ENCODE measurements at regions not wholly inside any gene's neighbourhood (a gene's known extent, or its start where the extent isn't known, plus 50 kb on each side); places are given as distances from the start of the nearest gene placed in this dataset.

DNA sequence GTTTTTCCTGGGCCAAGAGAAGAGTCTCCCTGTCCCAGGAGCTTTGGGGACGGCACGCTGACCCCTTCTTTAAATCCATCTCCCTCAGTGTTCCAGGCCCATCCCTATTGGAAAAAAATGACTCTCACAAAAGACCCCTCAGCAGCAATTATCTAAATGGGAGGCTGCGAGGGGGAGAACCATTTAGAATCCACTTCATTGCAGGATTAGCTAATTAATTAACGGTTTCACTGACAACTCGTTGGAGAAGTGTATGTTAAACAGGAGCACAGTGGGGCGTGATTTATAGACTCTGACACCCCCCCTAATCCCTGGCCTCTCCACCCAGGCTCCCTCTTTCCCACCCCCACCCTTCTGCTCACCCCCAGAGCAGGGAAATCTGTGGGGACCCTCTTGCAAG, 162.8 kb upstream of the LHX5 start:
- Histone ChIP-seq H3K27ac (ENCODE audit: low read depth, low read length) (no peak overlapping the region), H3K27me3 (ENCODE audit: control insufficient read depth in 3 of 3, insufficient read depth in 3 of 3, low read length in 3 of 3) (peaks cover 13 to 19% (median 13%) of the 10 kb centered on the region in 3 donors), H3K36me3 (ENCODE audit: control insufficient read depth in 3 of 3, insufficient read depth in 3 of 3, low read length in 3 of 3) (no peaks in the 10 kb centered on the region), H3K9me3 (ENCODE audit: control insufficient read depth in 3 of 3, low read length in 3 of 3) (peaks cover 3 to 11% (median 7%) of the 10 kb centered on the region in 3 donors), H3K9ac (ENCODE audit: low read depth in 1 of 3, low read length in 3 of 3) (no peak overlapping the region), H3K4me3 (ENCODE audit: low read length in 3 of 3) (no peak overlapping the region), H3K4me1 (ENCODE audit: control insufficient read depth in 3 of 3, insufficient read depth in 3 of 3, low read length in 3 of 3) (no peaks in the 10 kb centered on the region)

DNA sequence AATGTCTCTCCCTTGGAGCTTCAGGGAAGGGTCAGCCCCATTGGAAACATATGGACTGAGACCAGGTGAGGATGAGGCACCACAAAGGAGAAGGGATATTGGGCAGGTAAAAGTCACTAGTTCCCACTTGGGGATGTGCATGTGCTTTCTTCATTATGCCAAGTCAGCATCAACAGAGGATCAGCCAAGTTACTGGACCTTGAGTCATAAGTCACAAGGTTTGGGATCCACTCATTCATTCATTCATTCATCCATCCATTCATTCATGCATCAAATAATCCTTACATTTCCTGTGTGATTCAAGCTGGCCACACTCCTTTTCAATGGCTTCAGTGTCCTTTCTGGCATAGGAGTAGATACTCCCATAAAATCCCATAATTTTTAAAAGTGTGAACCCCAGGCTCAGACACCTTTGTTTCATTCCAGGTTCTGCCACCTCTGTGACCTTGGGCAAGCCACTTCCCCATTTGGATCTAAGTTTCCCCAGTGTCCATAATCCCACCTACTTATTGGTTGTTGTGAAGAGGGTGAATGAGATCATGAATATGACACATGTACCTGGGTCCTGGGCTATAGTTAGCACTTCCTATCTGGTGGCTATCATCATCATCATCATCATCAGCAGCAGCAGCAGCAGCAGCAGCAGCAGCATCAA, 162.1 kb upstream of the LHX5 start:
- Histone ChIP-seq H3K36me3 (ENCODE audit: control insufficient read depth in 3 of 3, insufficient read depth in 3 of 3, low read length in 3 of 3) (no peaks in the 10 kb centered on the region), H3K4me3 (ENCODE audit: low read length in 3 of 3) (no peak overlapping the region), H3K9ac (ENCODE audit: low read depth in 1 of 3, low read length in 3 of 3) (no peak overlapping the region), H3K27ac (ENCODE audit: low read depth, low read length) (no peak overlapping the region), H3K4me1 (ENCODE audit: control insufficient read depth in 3 of 3, insufficient read depth in 3 of 3, low read length in 3 of 3) (no peaks in the 10 kb centered on the region), H3K9me3 (ENCODE audit: control insufficient read depth in 3 of 3, low read length in 3 of 3) (peaks cover 3 to 13% (median 7%) of the 10 kb centered on the region in 3 donors), H3K27me3 (ENCODE audit: control insufficient read depth in 3 of 3, insufficient read depth in 3 of 3, low read length in 3 of 3) (peaks cover 6 to 13% (median 9%) of the 10 kb centered on the region in 3 donors)

DNA sequence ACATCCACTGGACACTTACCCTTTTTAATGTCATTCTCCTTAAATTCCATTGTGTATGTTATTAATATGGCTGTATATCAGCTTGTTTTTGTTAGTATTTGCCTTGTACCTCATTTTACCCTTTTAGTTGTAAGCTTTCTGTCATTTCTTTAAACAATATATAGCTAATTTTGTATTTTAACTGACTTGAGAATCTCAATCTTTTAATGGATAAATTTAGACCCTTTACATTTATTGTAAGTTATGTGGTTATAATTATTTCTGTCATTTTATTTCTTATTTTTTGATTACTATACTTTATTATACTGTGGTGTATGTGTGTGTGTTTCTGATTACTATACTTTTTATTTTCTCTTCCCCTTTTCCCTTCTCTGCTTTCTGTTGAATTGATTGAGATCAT, 159.0 kb upstream of the LHX5 start:
- Histone ChIP-seq H3K4me3 (ENCODE audit: low read length in 3 of 3) (no peak overlapping the region), H3K27me3 (ENCODE audit: control insufficient read depth in 3 of 3, insufficient read depth in 3 of 3, low read length in 3 of 3) (peaks cover 0 to 6% (median 0%) of the 10 kb centered on the region in 3 donors), H3K9me3 (ENCODE audit: control insufficient read depth in 3 of 3, low read length in 3 of 3) (peaks cover 6 to 13% (median 11%) of the 10 kb centered on the region in 3 donors), H3K36me3 (ENCODE audit: control insufficient read depth in 3 of 3, insufficient read depth in 3 of 3, low read length in 3 of 3) (no peaks in the 10 kb centered on the region), H3K27ac (ENCODE audit: low read depth, low read length) (no peak overlapping the region), H3K4me1 (ENCODE audit: control insufficient read depth in 3 of 3, insufficient read depth in 3 of 3, low read length in 3 of 3) (no peaks in the 10 kb centered on the region), H3K9ac (ENCODE audit: low read depth in 1 of 3, low read length in 3 of 3) (no peak overlapping the region)

DNA sequence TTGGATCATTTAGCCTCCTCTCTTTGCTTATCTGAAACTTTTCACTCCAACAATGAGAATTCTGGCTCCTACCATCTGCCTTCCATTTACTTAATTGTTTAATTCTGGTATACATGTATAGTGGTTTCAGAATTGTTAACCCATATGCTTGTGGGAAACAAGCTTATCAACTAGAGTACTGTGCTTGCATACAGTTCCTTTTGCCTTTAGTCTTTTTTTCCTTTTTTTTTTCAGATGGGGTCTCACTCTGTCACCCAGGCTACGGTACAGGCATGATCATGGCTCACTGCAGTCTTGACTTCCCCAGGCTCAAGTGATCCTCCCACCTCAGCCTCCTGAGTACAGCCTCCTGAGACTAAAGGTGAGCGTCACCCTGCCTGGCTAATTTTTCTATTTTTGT, 153.8 kb upstream of the LHX5 start:
- H3K4me1 ChIP-seq (ENCODE audit: control insufficient read depth in 3 of 3, insufficient read depth in 3 of 3, low read length in 3 of 3), result no peaks in the 10 kb centered on the region
- H3K27me3 ChIP-seq (ENCODE audit: control insufficient read depth in 3 of 3, insufficient read depth in 3 of 3, low read length in 3 of 3), result peaks cover 0 to 3% (median 0%) of the 10 kb centered on the region in 3 donors
- peaks cover 6 to 15% (median 8%) of the 10 kb centered on the region in 3 donors for H3K9me3 ChIP-seq (ENCODE audit: control insufficient read depth in 3 of 3, low read length in 3 of 3)
- H3K36me3 ChIP-seq (ENCODE audit: control insufficient read depth in 3 of 3, insufficient read depth in 3 of 3, low read length in 3 of 3), result no peaks in the 10 kb centered on the region
- no peak overlapping the region for H3K27ac ChIP-seq (ENCODE audit: low read depth, low read length)
- H3K4me3 ChIP-seq (ENCODE audit: low read length in 3 of 3), result no peak overlapping the region
- H3K9ac ChIP-seq (ENCODE audit: low read depth in 1 of 3, low read length in 3 of 3), result no peak overlapping the region

DNA sequence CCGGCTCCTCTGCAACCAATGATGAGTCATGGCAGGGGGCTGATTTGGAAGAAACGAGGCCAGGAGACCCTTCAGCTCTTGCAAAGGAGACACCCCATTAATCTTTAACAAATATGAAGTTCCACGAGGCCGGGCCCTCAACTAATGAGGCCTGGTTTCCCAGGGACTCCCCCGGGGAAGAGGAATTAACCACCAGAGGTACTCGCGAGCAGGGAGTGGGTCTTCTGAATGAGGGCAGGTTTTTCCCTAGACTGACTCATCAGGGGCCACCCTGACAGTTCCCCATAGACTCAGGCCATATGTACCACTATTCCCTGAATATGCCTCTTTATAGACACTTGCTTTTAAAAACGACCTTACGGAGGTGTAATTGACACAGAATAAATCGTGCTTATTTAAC, 150.7 kb upstream of the LHX5 start:
- no peaks in the 10 kb centered on the region for H3K4me1 ChIP-seq (ENCODE audit: control insufficient read depth in 3 of 3, insufficient read depth in 3 of 3, low read length in 3 of 3)
- no peak overlapping the region for H3K4me3 ChIP-seq (ENCODE audit: low read length in 3 of 3)
- no peak overlapping the region for H3K27ac ChIP-seq (ENCODE audit: low read depth, low read length)
- H3K9me3 ChIP-seq (ENCODE audit: control insufficient read depth in 3 of 3, low read length in 3 of 3), result peaks cover 2 to 6% (median 3%) of the 10 kb centered on the region in 3 donors
- H3K36me3 ChIP-seq (ENCODE audit: control insufficient read depth in 3 of 3, insufficient read depth in 3 of 3, low read length in 3 of 3), result no peaks in the 10 kb centered on the region
- H3K9ac ChIP-seq (ENCODE audit: low read depth in 1 of 3, low read length in 3 of 3), result no peak overlapping the region
- peaks cover 0 to 3% (median 0%) of the 10 kb centered on the region in 3 donors for H3K27me3 ChIP-seq (ENCODE audit: control insufficient read depth in 3 of 3, insufficient read depth in 3 of 3, low read length in 3 of 3)

DNA sequence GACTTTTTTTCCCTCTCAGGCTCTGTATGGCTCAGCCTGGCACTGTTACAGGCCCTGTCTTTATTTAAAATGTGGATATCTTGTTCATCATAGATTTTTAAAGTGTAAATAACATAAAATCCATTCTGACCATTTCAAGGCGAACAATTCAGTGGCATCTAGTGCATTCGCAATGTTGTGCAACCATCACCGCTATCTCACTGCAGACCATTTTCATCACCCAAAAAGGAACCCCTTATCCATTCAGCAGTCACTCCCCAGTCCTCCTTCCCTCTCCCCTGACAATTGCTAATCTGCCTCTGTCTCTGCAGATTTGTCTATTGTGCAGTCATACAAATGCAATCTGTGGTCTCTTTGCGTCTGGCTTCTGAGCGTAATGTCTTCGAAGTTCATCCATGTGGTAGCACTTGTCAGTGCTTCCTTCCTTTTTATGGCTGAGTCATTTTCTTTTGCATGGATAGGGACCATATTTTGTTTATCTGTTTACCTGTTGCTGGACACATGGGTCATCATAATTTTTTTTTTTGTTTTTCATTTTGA, 148.8 kb upstream of the LHX5 start:
- Histone ChIP-seq H3K4me3 (ENCODE audit: low read length in 3 of 3) (no peak overlapping the region), H3K27me3 (ENCODE audit: control insufficient read depth in 3 of 3, insufficient read depth in 3 of 3, low read length in 3 of 3) (peaks cover 0 to 5% (median 3%) of the 10 kb centered on the region in 3 donors), H3K36me3 (ENCODE audit: control insufficient read depth in 3 of 3, insufficient read depth in 3 of 3, low read length in 3 of 3) (no peaks in the 10 kb centered on the region), H3K4me1 (ENCODE audit: control insufficient read depth in 3 of 3, insufficient read depth in 3 of 3, low read length in 3 of 3) (no peaks in the 10 kb centered on the region), H3K9ac (ENCODE audit: low read depth in 1 of 3, low read length in 3 of 3) (no peak overlapping the region), H3K27ac (ENCODE audit: low read depth, low read length) (no peak overlapping the region), H3K9me3 (ENCODE audit: control insufficient read depth in 3 of 3, low read length in 3 of 3) (peaks cover 0 to 2% (median 1%) of the 10 kb centered on the region in 3 donors)

DNA sequence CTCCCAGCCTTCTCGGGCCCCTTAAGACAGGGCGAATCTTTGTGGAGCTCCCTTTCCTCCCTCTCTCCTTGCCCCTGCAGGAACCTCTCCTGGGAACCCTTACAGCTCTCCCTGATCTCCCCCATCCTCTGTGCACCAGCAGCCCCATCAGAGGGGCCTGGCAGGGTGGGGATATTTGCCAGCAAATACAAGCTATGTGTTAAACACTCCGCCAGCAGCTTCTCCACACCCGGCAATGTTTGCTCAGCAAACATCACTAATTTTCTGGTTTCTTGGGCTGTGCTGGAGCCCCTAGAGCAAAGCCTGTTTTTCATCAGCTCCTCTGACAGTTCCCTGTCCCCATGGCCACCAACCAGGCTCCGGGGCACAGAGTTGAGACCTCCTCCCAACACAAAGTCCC, 147.5 kb upstream of the LHX5 start:
- Histone ChIP-seq H3K9me3 (ENCODE audit: control insufficient read depth in 3 of 3, low read length in 3 of 3) (no peaks in the 10 kb centered on the region), H3K27me3 (ENCODE audit: control insufficient read depth in 3 of 3, insufficient read depth in 3 of 3, low read length in 3 of 3) (peaks cover 1 to 9% (median 3%) of the 10 kb centered on the region in 3 donors), H3K9ac (ENCODE audit: low read depth in 1 of 3, low read length in 3 of 3) (no peak overlapping the region), H3K4me3 (ENCODE audit: low read length in 3 of 3) (no peak overlapping the region), H3K4me1 (ENCODE audit: control insufficient read depth in 3 of 3, insufficient read depth in 3 of 3, low read length in 3 of 3) (no peaks in the 10 kb centered on the region), H3K27ac (ENCODE audit: low read depth, low read length) (no peak overlapping the region), H3K36me3 (ENCODE audit: control insufficient read depth in 3 of 3, insufficient read depth in 3 of 3, low read length in 3 of 3) (no peaks in the 10 kb centered on the region)

DNA sequence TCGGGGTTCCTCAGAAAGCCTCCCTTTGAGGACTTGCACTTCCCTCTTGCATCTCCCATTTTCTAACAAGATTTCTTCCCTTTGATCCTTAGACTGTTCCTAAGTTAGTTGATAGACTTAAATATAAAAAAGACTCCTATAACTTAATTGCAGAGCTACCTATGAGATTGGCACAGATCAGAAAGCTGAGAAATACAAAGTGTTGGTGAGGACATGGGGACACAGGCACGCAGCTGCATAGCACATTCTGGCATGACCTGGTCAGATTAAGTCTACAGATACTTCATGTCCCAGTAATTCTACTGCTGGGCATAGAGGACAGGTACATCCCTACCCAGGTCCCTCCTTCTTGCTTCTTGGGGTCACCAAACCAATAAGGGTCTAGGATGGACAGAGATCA, 141.7 kb upstream of the LHX5 start:
- no peaks in the 10 kb centered on the region for H3K36me3 ChIP-seq (ENCODE audit: control insufficient read depth in 3 of 3, insufficient read depth in 3 of 3, low read length in 3 of 3)
- H3K27ac ChIP-seq (ENCODE audit: low read depth, low read length), result no peak overlapping the region
- H3K9ac ChIP-seq (ENCODE audit: low read depth in 1 of 3, low read length in 3 of 3), result no peak overlapping the region
- H3K4me1 ChIP-seq (ENCODE audit: control insufficient read depth in 3 of 3, insufficient read depth in 3 of 3, low read length in 3 of 3), result no peaks in the 10 kb centered on the region
- no peak overlapping the region for H3K4me3 ChIP-seq (ENCODE audit: low read length in 3 of 3)
- H3K27me3 ChIP-seq (ENCODE audit: control insufficient read depth in 3 of 3, insufficient read depth in 3 of 3, low read length in 3 of 3), result peaks cover 32 to 37% (median 33%) of the 10 kb centered on the region in 3 donors
- H3K9me3 ChIP-seq (ENCODE audit: control insufficient read depth in 3 of 3, low read length in 3 of 3), result no peaks in the 10 kb centered on the region

DNA sequence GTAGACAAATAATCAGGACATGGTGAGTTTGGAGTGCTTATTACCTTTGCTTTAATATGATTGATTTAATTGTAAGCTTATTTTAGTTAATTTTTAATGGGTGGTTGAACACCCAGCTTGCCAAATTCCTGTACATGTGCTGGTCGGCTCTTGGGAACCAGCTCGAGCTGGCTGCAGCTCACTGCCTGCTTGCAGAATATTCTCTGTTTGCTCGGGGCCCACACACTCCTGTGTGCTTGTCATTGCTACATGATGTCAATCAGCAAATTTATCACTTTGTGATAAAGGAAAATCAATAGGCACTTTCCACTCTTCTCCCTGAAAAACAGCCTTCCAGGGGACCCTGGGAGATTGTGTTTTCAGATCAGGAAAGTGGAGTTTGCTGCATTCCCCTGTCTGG, 141.1 kb upstream of the LHX5 start:
- H3K9ac ChIP-seq (ENCODE audit: low read depth in 1 of 3, low read length in 3 of 3), result no peak overlapping the region
- H3K4me1 ChIP-seq (ENCODE audit: control insufficient read depth in 3 of 3, insufficient read depth in 3 of 3, low read length in 3 of 3), result no peaks in the 10 kb centered on the region
- no peaks in the 10 kb centered on the region for H3K36me3 ChIP-seq (ENCODE audit: control insufficient read depth in 3 of 3, insufficient read depth in 3 of 3, low read length in 3 of 3)
- no peak overlapping the region for H3K27ac ChIP-seq (ENCODE audit: low read depth, low read length)
- H3K9me3 ChIP-seq (ENCODE audit: control insufficient read depth in 3 of 3, low read length in 3 of 3), result no peaks in the 10 kb centered on the region
- peaks cover 35 to 39% (median 36%) of the 10 kb centered on the region in 3 donors for H3K27me3 ChIP-seq (ENCODE audit: control insufficient read depth in 3 of 3, insufficient read depth in 3 of 3, low read length in 3 of 3)
- no peak overlapping the region for H3K4me3 ChIP-seq (ENCODE audit: low read length in 3 of 3)

DNA sequence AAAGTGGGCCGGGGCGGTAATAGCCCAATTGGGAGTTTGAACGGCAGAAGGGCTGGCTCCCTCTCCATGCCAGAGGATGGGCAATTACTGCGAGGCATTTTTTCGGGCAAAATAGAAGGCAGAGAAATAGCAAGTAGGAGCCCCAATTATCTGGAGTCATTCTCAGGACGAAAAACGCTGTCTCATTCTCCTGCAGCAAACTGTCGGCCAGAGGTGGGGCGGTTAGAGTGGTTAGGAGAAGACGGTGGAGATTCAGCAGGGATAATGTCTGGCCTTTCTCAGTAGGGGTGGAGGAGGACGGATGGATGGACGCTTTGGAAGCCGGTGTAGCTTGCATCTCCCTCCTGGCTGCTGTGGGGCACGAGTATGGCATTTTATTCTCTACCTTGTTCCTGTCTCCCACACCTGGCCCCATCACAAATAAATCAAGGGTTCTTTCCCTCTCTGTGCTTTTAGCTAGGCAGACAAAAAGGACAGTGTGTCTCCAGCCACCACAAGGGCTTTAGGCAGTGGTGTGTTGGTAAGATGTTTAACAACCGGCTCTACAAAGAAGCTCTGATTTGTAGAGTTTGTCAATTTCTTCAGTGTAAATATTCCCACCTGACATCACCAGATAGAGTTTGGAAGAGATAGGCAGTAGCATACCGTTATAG, 140.5 kb upstream of the LHX5 start:
- no peaks in the 10 kb centered on the region for H3K9me3 ChIP-seq (ENCODE audit: control insufficient read depth in 3 of 3, low read length in 3 of 3)
- H3K27me3 ChIP-seq (ENCODE audit: control insufficient read depth in 3 of 3, insufficient read depth in 3 of 3, low read length in 3 of 3), result peaks cover 35 to 39% (median 36%) of the 10 kb centered on the region in 3 donors
- H3K36me3 ChIP-seq (ENCODE audit: control insufficient read depth in 3 of 3, insufficient read depth in 3 of 3, low read length in 3 of 3), result no peaks in the 10 kb centered on the region
- H3K27ac ChIP-seq (ENCODE audit: low read depth, low read length), result no peak overlapping the region
- H3K4me3 ChIP-seq (ENCODE audit: low read length in 3 of 3), result no peak overlapping the region
- H3K4me1 ChIP-seq (ENCODE audit: control insufficient read depth in 3 of 3, insufficient read depth in 3 of 3, low read length in 3 of 3), result no peaks in the 10 kb centered on the region
- no peak overlapping the region for H3K9ac ChIP-seq (ENCODE audit: low read depth in 1 of 3, low read length in 3 of 3)

All from skeletal muscle tissue (tissue), 3 donors.